Mesenchymal stem cell (in vitro differentiated cells and primary cell): ENCODE measurements at regions not wholly inside any gene's neighbourhood (a gene's known extent, or its start where the extent isn't known, plus 50 kb on each side); places are given as distances from the start of the nearest gene placed in this dataset.

ENCODE experiments used
- DNase-seq: peaks from one replicate; pipeline ENCODE4 v3.0.0-alpha.2; 2013
- H2AFZ ChIP-seq: one replicate; pipeline ENCODE4 v1.6.1; 2013; ENCODE audit warnings: low read depth, mild to moderate bottlenecking, control low read depth, inconsistent platforms, low read length, moderate library complexity
- H2AK5ac ChIP-seq: 2 replicates; pipeline ENCODE4 v1.6.1; 2013; ENCODE audit warnings: low read length, moderate library complexity, mild to moderate bottlenecking, inconsistent platforms; ENCODE audit not compliant: severe bottlenecking
- H2BK120ac ChIP-seq: one replicate; pipeline ENCODE4 v1.6.1; 2013; ENCODE audit warnings: low read depth, mild to moderate bottlenecking, inconsistent platforms, low read length, moderate library complexity
- H2BK12ac ChIP-seq, 2 experiments: one replicate each; pipeline ENCODE4 v1.6.1; 2013; ENCODE audit warnings: inconsistent platforms in 2 of 2, low read length in 2 of 2, mild to moderate bottlenecking in 2 of 2, moderate library complexity in 2 of 2, control low read depth in 1 of 2
- H2BK15ac ChIP-seq: one replicate; pipeline ENCODE4 v1.6.1; 2013; ENCODE audit warnings: mild to moderate bottlenecking, low read depth, inconsistent platforms; ENCODE audit not compliant: poor library complexity, severe bottlenecking
- H2BK5ac ChIP-seq: 2 replicates; pipeline ENCODE4 v1.6.1; 2013; ENCODE audit warnings: low read depth, mild to moderate bottlenecking, low read length, control low read depth, inconsistent platforms; ENCODE audit not compliant: poor library complexity, severe bottlenecking
- H3K14ac ChIP-seq, 2 experiments: one replicate each; pipeline ENCODE4 v1.6.1; 2013; ENCODE audit warnings: inconsistent platforms in 2 of 2, low read length in 2 of 2, control low read depth in 1 of 2, mild to moderate bottlenecking in 1 of 2, moderate library complexity in 1 of 2
- H3K18ac ChIP-seq, 2 experiments: one replicate each; pipeline ENCODE4 v1.6.1; 2013; ENCODE audit warnings: inconsistent platforms in 2 of 2, low read length in 2 of 2, control low read depth in 1 of 2, low read depth in 1 of 2, mild to moderate bottlenecking in 1 of 2
- H3K23ac ChIP-seq, 2 experiments: one replicate each; pipeline ENCODE4 v1.6.1; 2013; ENCODE audit warnings: inconsistent platforms in 2 of 2, low read length in 2 of 2, mild to moderate bottlenecking in 2 of 2, moderate library complexity in 2 of 2, control low read depth in 1 of 2
- H3K27ac ChIP-seq: 2 replicates; pipeline ENCODE4 v1.5.1; 2013; ENCODE audit warnings: mild to moderate bottlenecking, moderate library complexity, low read length, control low read depth, inconsistent platforms; ENCODE audit not compliant: poor library complexity, severe bottlenecking
- H3K27me3 ChIP-seq, 2 experiments: 2 replicates each; pipeline versions ENCODE4 v1.6.1 to v1.7.0; 2013; ENCODE audit warnings: low read length in 2 of 2, mild to moderate bottlenecking in 2 of 2, moderate library complexity in 2 of 2, control low read depth in 1 of 2, inconsistent platforms in 1 of 2; ENCODE audit not compliant: control insufficient read depth in 1 of 2, insufficient read depth in 1 of 2
- H3K36me3 ChIP-seq, 2 experiments: 2 replicates each; pipeline versions ENCODE4 v1.6.1 to v1.7.0; 2013; ENCODE audit warnings: low read length in 2 of 2, control low read depth in 1 of 2, inconsistent platforms in 1 of 2, low read depth in 1 of 2, mild to moderate bottlenecking in 1 of 2; ENCODE audit not compliant: insufficient read depth in 2 of 2, control insufficient read depth in 1 of 2
- H3K4ac ChIP-seq, 2 experiments: one replicate each; pipeline ENCODE4 v1.6.1; 2013; ENCODE audit warnings: inconsistent platforms in 2 of 2, low read length in 2 of 2, mild to moderate bottlenecking in 2 of 2, moderate library complexity in 2 of 2, control low read depth in 1 of 2, low read depth in 1 of 2
- H3K4me1 ChIP-seq: 2 replicates; pipeline ENCODE4 v1.6.1; 2013; ENCODE audit warnings: low read depth, low read length, control low read depth; ENCODE audit not compliant: control insufficient read depth, insufficient read depth
- H3K4me2 ChIP-seq: 2 replicates; pipeline ENCODE4 v1.6.1; 2013; ENCODE audit warnings: low read length, mild to moderate bottlenecking, inconsistent platforms; ENCODE audit not compliant: poor library complexity, severe bottlenecking
- H3K4me3 ChIP-seq, 2 experiments: 2 replicates each; pipeline versions ENCODE4 v1.5.1 to v1.7.0; 2013; ENCODE audit warnings: low read length in 2 of 2, mild to moderate bottlenecking in 2 of 2, control low read depth in 1 of 2, low read depth in 1 of 2; ENCODE audit not compliant: insufficient read depth in 1 of 2
- H3K79me1 ChIP-seq: replicated peaks from 2 replicates; pipeline ENCODE4 v1.6.1; 2013; ENCODE audit warnings: mild to moderate bottlenecking, control low read depth, low read length, inconsistent platforms; ENCODE audit not compliant: poor library complexity, severe bottlenecking
- H3K9ac ChIP-seq: 2 replicates; pipeline ENCODE4 v1.7.0; 2013; ENCODE audit warnings: mild to moderate bottlenecking, low read length, moderate library complexity
- H3K9me3 ChIP-seq: 2 replicates; pipeline ENCODE4 v1.7.0; 2013; ENCODE audit warnings: mild to moderate bottlenecking, low read length; ENCODE audit not compliant: control insufficient read depth
- H4K8ac ChIP-seq: one replicate; pipeline ENCODE4 v1.6.1; 2013; ENCODE audit warnings: inconsistent platforms, mild to moderate bottlenecking, low read length, moderate library complexity
- H4K91ac ChIP-seq: one replicate; pipeline ENCODE4 v1.6.1; 2013; ENCODE audit warnings: mild to moderate bottlenecking, low read length, inconsistent platforms
- WGBS: methylation state at CpG from one replicate; pipeline ENCODE4 v1.1.7; 2013; ENCODE audit warnings: mixed read lengths; 5-methylcytosine and 5-hydroxymethylcytosine counted together

GRCh38 chr5:108675736-108676135, 72.0 kb upstream of the FER start:
- Histone ChIP-seq H2AFZ (no peak overlapping the region), H3K4ac (no peak overlapping the region), H3K79me1 (no peaks in the 10 kb centered on the region), H2BK120ac (no peak overlapping the region), H3K4me1 (no peaks in the 10 kb centered on the region), H2AK5ac (no peak overlapping the region), H3K27ac (no peak overlapping the region), H3K36me3 (no peaks in the 10 kb centered on the region), H3K14ac (no peak overlapping the region), H3K9ac (no peak overlapping the region), H2BK5ac (no peak overlapping the region), H3K9me3 (no peaks in the 10 kb centered on the region), H3K4me2 (no peak overlapping the region), H3K4me3 (no peak overlapping the region), H4K8ac (no peak overlapping the region), H3K18ac (no peak overlapping the region), H2BK15ac (no peak overlapping the region), H3K27me3 (peaks cover 0 to 13% of the 10 kb centered on the region in 2 experiments), H3K23ac (no peak overlapping the region), H2BK12ac (no peak overlapping the region), H4K91ac (no peak overlapping the region)
- 91% methylated on average over 5 of the region's 5 CpGs for WGBS
- no peak for DNase-seq

GRCh38 chr5:108672639-108673038, 75.1 kb upstream of the FER start:
- Histone ChIP-seq H3K9ac (no peak overlapping the region), H2BK15ac (no peak overlapping the region), H3K23ac (no peak overlapping the region), H3K14ac (no peak overlapping the region), H3K36me3 (no peaks in the 10 kb centered on the region), H3K4me3 (no peak overlapping the region), H3K79me1 (no peaks in the 10 kb centered on the region), H2AK5ac (no peak overlapping the region), H3K18ac (no peak overlapping the region), H3K9me3 (no peaks in the 10 kb centered on the region), H4K91ac (no peak overlapping the region), H2BK12ac (no peak overlapping the region), H2BK5ac (no peak overlapping the region), H3K4me2 (no peak overlapping the region), H2BK120ac (no peak overlapping the region), H3K4ac (no peak overlapping the region), H2AFZ (no peak overlapping the region), H4K8ac (no peak overlapping the region), H3K27ac (no peak overlapping the region), H3K27me3 (no peaks in the 10 kb centered on the region), H3K4me1 (no peaks in the 10 kb centered on the region)
- DNase-seq: no peak
- WGBS: 47% methylated on average over 2 of the region's 2 CpGs

DNA sequence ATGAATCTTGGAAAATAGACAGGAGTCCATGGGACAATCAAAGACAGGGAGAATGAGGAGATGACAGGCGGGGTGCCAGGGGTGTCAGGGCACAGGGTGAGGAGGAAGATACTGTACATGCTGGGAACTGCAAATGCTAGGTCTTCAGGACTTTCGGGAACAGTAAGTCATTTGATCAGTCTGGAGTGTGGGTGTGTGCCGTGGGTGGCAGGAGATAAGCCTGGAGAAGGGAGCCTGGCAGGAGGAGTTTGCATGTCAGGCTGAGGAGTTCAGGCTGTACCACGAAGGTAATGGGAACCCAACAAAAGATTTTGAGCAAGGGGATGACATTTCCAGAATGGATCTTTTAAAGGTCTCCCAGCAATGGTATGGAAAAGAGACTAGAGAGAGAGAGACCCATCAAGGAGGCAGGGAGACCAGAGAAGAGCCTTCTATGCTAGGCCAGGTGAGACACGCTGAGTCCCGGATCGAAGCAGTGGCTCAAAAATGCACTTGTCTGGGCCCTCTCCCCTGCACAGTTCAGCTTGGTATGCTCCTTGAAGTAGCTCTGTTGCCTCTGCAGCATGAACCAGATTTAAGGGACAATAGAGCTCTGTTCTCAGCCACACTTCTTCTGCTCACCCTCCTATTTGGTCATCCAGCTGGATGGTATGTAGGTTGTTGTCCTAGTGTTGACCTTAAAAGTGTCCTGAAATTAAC, 77.0 kb upstream of the FER start:
- Histone ChIP-seq H2BK5ac (no peak overlapping the region), H4K91ac (no peak overlapping the region), H3K9ac (no peak overlapping the region), H3K27ac (no peak overlapping the region), H3K36me3 (no peaks in the 10 kb centered on the region), H3K23ac (no peak overlapping the region), H3K4ac (no peak overlapping the region), H3K27me3 (no peaks in the 10 kb centered on the region), H2AFZ (no peak overlapping the region), H2AK5ac (no peak overlapping the region), H4K8ac (no peak overlapping the region), H3K14ac (no peak overlapping the region), H3K18ac (no peak overlapping the region), H3K4me3 (no peak overlapping the region), H2BK120ac (no peak overlapping the region), H3K9me3 (no peaks in the 10 kb centered on the region), H2BK12ac (no peak overlapping the region), H2BK15ac (no peak overlapping the region), H3K4me2 (no peak overlapping the region), H3K4me1 (no peaks in the 10 kb centered on the region), H3K79me1 (no peaks in the 10 kb centered on the region)
- WGBS: 80% methylated on average over 7 of the region's 7 CpGs
- DNase-seq: no peak

DNA sequence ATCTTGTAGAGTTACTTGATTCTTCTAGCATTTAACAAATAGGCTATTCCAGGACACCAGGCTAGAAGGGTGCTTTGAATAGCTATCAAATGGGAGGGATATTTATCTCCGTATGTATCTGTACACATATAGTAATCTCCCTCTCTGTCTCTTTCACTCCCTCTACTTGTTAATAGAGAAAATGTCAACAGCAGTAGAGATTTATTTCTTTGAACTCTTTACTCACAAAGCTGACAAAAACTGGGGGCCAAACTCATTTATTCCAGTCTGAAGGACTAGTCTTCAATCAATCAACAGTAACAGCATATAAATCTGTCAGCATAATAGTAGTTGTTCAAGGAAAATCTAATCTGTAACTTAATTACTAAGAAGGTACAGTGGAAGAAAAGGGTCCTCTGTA, 78.2 kb upstream of the FER start:
- no peak overlapping the region for H2BK120ac ChIP-seq
- H3K14ac ChIP-seq: no peak overlapping the region
- H4K91ac ChIP-seq: no peak overlapping the region
- H2BK15ac ChIP-seq: no peak overlapping the region
- no peak overlapping the region for H4K8ac ChIP-seq
- no peaks in the 10 kb centered on the region for H3K79me1 ChIP-seq
- no peak overlapping the region for H3K23ac ChIP-seq
- H2AK5ac ChIP-seq: no peak overlapping the region
- no peaks in the 10 kb centered on the region for H3K9me3 ChIP-seq
- H2AFZ ChIP-seq: no peak overlapping the region
- no peak overlapping the region for H3K27ac ChIP-seq
- H3K18ac ChIP-seq: no peak overlapping the region
- H3K9ac ChIP-seq: no peak overlapping the region
- H3K4me3 ChIP-seq: no peak overlapping the region
- H2BK5ac ChIP-seq: no peak overlapping the region
- no peak overlapping the region for H3K4ac ChIP-seq
- H2BK12ac ChIP-seq: no peak overlapping the region
- DNase-seq: no peak
- H3K4me1 ChIP-seq: no peaks in the 10 kb centered on the region
- H3K36me3 ChIP-seq: no peaks in the 10 kb centered on the region
- no peak overlapping the region for H3K4me2 ChIP-seq
- WGBS: no CpG with 5 or more reads among the region's 1 CpG
- H3K27me3 ChIP-seq: no peaks in the 10 kb centered on the region
